HG03095 (cell line): ENCODE measurements at regions not wholly inside any gene's neighbourhood (a gene's known extent, or its start where the extent isn't known, plus 50 kb on each side); places are given as distances from the start of the nearest gene placed in this dataset.
"Not testable (repeated sequence)": the region's sequence is repeated elsewhere in the genome, so short reads cannot be mapped to it uniquely, and the experiment has no call there.

Experiments used
- ATAC-seq: cut with Tn5 transposase; IDR thresholded peaks from one replicate; pipeline ENCODE4 v1.9.1; 2021; ENCODE audit warnings: moderate library complexity; ENCODE audit not compliant: unreplicated experiment

DNA sequence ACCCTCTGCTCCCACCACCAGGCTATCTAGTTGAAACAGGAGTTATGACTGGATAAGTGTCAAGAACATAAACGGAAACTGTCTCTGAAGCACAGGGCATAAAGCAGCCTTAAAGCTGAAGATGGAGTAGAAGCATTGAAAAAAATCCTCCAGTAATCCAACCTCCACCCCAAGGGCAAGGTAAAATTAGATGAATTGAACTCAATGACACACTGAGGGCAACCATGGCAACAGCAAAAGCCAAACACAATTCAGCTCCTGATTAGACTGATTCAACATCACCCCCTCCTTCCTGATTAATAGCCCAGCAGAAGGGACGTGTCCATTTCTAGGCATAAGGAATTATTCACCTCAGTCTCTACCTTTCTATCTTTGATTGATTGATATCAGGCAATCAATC is 183.2 kb upstream of the MAP3K1 start:
- no peak for ATAC-seq

GRCh38 chr5:56631719-56632118 is 183.6 kb upstream of the MAP3K1 start:
- no peak for ATAC-seq

GRCh38 chr5:56628616-56629015 is 186.7 kb upstream of the MAP3K1 start:
- ATAC-seq, result not testable (repeated sequence)

DNA sequence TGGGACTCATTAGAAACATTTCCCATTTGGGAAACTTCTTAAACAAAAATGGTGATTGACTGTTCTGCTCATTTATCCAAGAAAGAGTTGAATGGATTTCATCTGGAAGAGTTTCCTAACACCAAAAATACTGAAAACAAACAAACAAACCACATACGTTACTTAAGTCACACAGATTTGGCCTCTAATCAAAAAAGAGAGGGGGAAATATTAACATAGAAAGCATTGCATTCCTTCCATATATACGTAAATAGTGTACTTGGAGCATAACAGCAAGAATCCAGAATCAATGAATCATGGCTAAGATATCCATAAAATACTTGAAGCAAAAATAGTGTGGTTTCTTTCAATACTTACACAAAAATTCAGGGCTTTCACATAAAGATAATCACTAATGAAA is 189.8 kb upstream of the MAP3K1 start:
- ATAC-seq, result no peak

- ATAC-seq, result no peak
Observed at GRCh38 chr5:56624751-56625150, 190.6 kb upstream of the MAP3K1 start.

DNA sequence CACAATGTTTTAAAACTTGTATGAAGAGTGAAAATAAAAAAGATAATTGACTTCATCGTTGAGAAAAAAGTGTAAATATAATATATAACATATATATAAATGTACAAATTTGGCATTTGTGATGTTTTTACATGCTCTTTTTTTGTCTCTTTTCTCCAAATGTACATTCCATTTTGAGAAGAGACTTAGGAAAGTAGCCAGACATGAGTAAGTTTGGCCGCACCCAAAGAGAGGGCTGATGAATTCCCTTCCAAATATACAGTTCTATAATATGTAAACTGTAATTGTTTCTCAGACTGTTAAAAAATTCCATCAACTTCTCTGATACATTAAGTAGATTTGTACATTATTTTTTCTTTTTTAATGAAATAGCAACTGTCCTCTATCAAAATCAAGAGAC is 193.2 kb upstream of the MAP3K1 start:
- ATAC-seq, result no peak

DNA sequence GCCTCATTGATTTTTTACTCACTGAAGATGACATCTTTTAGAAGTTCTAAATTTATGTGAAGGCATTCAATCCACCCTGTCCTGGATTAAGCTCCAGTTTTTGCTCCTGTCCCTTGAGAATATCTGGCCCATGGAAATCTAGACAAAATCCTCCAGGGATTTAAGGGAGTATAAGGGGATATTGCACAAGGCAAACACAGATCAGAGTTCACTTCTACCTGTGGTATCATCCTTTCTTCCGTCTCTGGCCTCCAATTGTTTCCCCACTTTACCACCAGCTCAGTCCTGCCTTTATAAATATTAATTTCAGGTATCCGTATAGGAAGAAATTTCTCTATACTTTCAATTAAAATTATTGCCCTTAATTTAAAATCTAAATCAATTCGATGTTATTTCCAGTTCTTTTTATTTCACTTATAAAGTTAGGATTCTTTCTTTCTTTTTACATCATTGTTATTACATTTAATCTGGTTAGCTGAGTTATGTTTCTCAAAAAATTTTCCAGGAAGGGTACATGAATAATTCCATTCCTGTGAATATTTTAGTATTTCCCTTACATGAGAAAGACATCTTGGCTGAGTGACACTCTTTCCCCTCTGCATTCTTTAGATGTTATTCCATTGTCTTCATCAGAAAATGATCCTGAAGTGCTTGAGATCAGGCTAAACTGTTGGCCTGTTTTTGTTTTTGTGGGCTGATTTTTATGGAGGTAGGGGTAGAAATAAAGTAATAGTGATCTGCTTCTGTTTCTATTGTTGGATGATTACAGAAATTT is 194.3 kb upstream of the MAP3K1 start:
- ATAC-seq, result no peak

DNA sequence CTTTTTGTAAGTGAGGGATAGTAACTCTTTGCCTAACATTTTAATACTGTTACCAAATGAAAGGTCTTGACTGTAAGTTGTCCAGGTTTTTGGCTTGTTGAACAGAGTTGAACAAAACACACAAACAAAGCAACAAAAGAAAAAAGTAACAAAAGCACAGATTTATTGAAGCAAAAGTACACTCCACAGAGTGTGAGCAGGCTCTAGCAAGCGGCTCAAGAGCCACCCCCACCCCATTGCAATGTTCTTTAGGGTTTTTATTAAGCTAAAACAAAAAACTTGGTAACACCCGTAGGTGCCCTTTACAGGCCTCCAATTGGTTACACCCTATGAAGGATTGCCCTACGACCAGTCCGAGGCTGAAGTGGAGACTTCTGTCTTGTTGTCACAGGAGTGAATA is 197.4 kb upstream of the MAP3K1 start:
- no peak for ATAC-seq

DNA sequence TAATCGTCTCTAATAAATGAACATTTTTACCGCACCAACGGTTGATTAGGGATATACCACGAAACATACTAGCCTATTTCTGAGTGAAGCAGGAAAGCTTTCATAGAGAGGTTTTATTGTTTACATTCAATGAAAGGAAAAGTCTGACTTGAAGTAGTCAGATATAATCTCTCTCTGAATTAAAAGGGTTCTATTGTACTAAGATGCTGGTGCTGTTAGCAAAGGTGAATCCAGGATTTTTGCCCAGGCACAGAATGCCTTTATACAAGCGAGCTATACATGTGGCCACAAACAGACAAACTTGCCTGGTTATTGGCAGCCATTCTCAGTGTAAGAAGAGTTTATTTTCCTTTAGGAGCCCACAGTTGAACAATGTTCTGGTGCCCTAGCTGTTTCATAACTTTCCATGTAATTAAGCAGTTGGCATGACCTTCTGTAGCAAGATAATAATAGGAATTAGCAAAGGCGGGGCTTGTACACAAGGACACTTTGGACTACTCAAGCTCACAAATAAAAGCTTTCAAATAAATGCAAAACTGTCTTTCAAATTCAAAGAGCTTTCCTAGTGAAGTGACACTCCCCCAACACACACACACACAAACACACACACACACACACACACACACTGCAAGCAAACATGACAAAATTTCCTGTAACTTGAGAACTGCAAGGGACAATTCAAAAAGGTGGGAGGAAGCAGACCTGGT is 198.7 kb upstream of the MAP3K1 start:
- ATAC-seq, result no peak

GRCh38 chr5:56615361-56616153 is 199.8 kb upstream of the MAP3K1 start:
- ATAC-seq, result no peak

- no peak for ATAC-seq
Observed at GRCh38 chr5:56612759-56613158, 202.6 kb upstream of the MAP3K1 start.

GRCh38 chr5:56612353-56612752 is 203.0 kb upstream of the MAP3K1 start:
- ATAC-seq, result no peak

DNA sequence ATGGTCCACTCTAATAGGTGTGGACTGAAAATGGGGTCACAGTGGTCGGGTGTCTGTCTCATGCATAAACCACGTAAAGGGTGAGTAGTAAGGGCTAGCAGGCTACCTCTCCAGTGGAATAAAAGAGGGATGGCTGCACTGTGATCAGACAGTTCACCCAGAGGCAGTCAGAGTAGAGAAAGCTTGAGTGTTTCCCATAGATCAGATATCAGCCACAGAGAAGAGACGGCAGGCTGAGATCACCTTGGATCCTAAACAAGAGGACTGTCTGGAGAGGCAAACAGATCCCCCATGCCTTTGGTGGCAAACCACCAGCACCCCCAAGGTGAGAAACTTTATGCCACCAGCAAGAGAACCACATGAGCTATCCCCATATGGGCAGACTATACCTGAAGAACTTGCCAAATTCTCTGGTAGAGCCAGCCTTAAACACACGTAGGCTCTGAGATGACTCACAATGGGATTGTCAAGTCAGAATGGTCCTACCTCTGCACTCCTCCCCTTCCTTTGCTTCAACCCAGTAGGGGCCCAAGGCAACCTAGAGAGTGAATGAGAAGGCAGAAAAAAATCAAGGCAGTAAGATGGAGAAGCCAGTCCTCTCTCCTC is 205.2 kb upstream of the MAP3K1 start:
- ATAC-seq, result no peak

DNA sequence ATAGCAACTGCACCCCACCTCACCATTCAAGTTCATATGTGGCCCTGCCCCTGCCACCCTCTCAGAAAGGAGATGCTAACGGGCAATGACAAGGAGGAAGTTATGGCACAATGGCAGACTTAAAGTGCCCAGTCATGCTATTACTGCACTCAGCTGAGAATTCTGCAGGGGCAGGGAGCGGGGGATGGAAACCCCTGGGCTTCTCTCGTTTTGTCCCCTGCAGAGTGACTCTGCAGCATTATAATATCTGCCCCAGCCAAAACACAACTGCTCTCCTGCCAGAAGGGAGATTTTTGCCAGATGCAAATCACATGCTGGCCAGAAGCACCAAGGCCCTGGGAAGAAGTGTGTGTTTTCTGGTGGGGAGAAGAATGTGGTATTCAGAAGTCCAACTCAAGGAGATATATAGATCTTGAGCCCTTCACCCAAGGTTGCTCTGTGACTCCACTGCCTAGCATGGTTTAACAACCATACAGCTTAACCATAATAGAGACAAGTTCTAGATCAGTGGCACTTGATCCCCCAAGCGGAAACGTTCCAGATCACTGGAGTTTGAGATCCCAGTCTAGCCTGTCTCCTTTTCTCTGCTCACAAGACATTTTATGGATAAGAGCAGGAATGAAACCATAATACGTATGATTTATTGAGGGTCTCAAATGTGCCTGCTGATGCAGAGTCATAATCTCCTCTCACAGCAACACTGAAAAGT is 207.0 kb upstream of the MAP3K1 start:
- no peak for ATAC-seq

DNA sequence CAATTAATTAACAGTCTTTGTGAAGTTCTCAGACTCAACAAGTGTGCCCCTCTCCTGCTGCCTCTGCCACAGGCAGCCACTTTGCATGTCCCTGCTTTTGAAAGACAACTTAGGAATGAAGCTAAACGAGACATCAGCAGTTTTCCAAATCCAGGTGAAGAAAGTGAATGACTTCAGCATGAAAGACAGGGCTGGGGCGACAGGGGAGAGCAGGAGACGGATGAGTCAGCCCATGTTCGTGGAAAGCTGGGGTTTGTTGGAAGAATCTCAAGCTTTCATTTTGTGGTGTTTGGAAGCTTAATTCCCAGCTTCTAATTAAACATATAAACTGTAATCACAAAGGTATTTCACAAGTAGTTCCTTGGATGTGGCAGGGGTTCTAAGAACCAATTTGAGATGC is 207.8 kb upstream of the MAP3K1 start:
- no peak for ATAC-seq

DNA sequence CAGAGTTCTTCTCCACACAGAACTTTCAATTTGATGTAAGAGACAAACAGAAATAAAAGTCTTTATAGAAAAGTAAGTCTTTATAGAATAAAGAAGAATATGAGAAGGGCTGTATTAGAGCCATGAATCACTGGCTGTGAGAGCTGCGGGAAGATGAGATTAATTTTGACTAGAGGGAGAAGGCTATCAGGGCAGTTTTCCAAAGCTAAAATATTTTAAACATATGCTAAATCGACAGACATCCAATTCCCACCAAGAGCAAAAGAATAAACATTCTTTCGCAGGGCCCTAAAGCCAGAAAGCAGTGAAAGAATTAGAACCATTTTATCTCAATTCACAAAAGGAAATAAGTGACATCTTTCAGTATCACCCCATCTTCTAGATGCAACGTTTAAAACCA is 208.3 kb upstream of the MAP3K1 start:
- ATAC-seq, result no peak

DNA sequence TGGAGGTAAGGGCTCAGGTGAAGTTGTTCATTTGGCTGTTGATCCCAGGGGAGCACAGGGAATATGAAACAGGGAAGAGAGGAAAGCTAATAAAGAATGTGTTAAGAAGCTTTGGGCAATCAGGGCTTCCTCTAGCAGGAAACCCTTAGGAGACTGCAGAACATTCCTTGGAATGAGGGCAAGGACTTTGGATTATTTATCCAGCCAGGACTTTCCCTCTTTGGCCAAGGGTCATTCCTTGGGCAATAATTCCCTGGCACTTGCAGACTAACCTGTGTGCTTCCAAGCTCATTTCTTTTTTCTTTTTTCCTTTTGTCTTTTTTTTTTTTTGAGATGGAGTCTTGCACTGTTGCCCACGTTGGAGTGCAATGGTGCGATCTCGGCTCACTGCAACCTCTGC is 209.2 kb upstream of the MAP3K1 start:
- no peak for ATAC-seq

DNA sequence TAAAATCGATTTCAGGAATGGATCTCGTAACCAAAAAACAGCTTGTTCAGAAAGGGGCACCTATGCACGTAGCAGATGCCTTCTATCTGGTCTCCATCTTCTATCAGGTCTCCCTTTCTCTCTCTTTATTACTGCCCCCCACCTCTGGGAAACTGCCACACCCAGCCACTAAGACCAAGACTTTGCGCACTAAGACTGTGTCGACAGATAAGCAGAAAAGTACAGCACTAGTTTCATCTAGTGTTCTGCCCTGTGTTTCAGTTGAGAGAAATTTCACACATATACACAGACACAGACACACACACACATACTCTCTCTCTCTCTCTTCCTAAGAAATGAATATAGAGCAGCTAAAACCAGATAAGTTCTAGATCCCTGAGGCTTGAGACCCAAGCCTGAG is 210.1 kb upstream of the MAP3K1 start:
- ATAC-seq, result no peak

DNA sequence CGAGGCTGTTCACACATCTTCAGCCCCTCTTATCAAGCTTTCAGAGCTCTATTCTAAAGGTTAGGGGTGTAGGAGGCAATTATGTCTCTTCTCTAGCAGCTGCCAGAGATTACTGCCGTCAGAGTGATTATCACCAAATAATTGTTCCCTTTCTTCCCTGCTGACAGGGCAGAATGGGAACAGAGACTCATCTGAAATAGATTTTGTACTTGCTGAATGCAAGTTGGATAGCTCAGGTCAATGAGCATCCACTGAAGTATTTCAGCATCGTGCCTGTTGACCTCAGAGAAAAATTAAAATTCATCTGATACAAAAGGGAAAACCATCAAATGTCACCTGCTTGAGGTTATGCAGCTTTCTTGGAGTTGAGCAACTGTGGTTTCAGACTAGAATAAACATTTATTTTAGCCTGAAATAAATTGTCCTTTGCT is 213.7 kb upstream of the MAP3K1 start:
- no peak for ATAC-seq

- no peak for ATAC-seq
Observed at GRCh38 chr5:56598941-56599340, 216.4 kb upstream of the MAP3K1 start.

DNA sequence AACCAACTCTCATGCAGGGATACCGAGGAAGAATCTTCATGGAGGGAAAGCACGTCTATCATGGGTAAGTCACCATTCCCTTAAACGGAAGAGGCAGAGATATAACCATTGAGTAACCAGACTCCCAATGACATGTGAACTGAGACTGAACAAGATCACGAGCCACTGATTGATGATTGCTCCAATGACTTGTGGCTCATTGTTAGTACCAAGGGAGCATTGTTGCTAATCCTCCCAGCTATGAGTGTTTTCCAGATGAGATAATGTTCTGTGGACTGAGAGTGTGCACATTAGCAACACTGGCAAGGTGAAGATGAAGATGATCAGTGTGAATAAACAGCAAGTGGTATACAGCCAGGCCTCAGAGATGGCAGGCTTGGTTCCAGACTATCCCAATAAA is 219.2 kb upstream of the MAP3K1 start:
- ATAC-seq, result no peak
